OCI-LY1 (cell line): ENCODE measurements at regions not wholly inside any gene's neighbourhood (a gene's known extent, or its start where the extent isn't known, plus 50 kb on each side); places are given as distances from the start of the nearest gene placed in this dataset.

Experiments used
- CTCF ChIP-seq: fragments of 200-600 bp; sonication (generic), shearing (Covaris generic); IDR thresholded peaks from 2 replicates; pipeline ENCODE4 v1.5.1; 2017; ENCODE audit warnings: mild to moderate bottlenecking, antibody characterized with exemption, low read length, moderate library complexity, mixed read lengths
- EZH2 ChIP-seq: fragments of 200-600 bp; sonication (generic), shearing (Covaris generic); IDR thresholded peaks from 2 replicates; pipeline ENCODE4 v1.8.0; 2017; ENCODE audit warnings: borderline replicate concordance, mixed run types, mild to moderate bottlenecking, antibody characterized with exemption, low read length, moderate library complexity, mixed read lengths

GRCh38 chr18:51802569-51803428 lies 537.2 kb upstream of the DCC start:
- TF ChIP-seq CTCF (no peak), EZH2 (no peak)
